HEK293T (cell line): ENCODE measurements at regions not wholly inside any gene's neighbourhood (a gene's known extent, or its start where the extent isn't known, plus 50 kb on each side); places are given as distances from the start of the nearest gene placed in this dataset.

Experiments
- FOXK2 ChIP-seq: fragments of 450-650 bp; IDR thresholded peaks from 2 replicates; pipeline ENCODE4 v1.6.1; 2016; ENCODE audit warnings: mild to moderate bottlenecking
- FOXM1 ChIP-seq: fragments of 450-650 bp; IDR thresholded peaks from 2 replicates; pipeline ENCODE4 v1.6.1; 2017; ENCODE audit warnings: mild to moderate bottlenecking, borderline replicate concordance
- TARDBP ChIP-seq: fragments of 450-650 bp; IDR thresholded peaks from 2 replicates; pipeline ENCODE4 v1.6.1; 2016

- TF ChIP-seq TARDBP: no peak
- no peak for TF ChIP-seq FOXM1
- no peak for TF ChIP-seq FOXK2
Measured at GRCh38 chr20:24364482-24364881, 104.9 kb upstream of the SYNDIG1 start.
